RKO (cell line): ENCODE measurements at regions not wholly inside any gene's neighbourhood (a gene's known extent, or its start where the extent isn't known, plus 50 kb on each side); places are given as distances from the start of the nearest gene placed in this dataset.

Experiments
- DNase-seq: peaks from one replicate; pipeline ENCODE4 v3.0.0-alpha.2; 2016; ENCODE audit warnings: low spot score

- DNase-seq: no peak
Measured at GRCh38 chr1:223445402-223445801, 52.2 kb downstream of the CCDC185 start.

- no peak for DNase-seq
Measured at GRCh38 chr1:223453902-223454301, 60.7 kb downstream of the CCDC185 start.

- no peak for DNase-seq
Measured at GRCh38 chr1:223454959-223455358, 61.7 kb downstream of the CCDC185 start.

GRCh38 chr1:223455470-223455869 lies 62.3 kb downstream of the CCDC185 start:
- no peak for DNase-seq

- DNase-seq: peak; percentile 45
Measured at GRCh38 chr1:223456747-223457146, 63.5 kb downstream of the CCDC185 start.

GRCh38 chr1:223460566-223461189 lies 67.5 kb downstream of the CCDC185 start:
- no peak for DNase-seq

- DNase-seq: no peak
Measured at GRCh38 chr1:223462047-223462630, 68.9 kb downstream of the CCDC185 start.

GRCh38 chr1:223462866-223463404 lies 69.7 kb downstream of the CCDC185 start:
- no peak for DNase-seq

- no peak for DNase-seq
Measured at GRCh38 chr1:223466151-223466550, 72.9 kb downstream of the CCDC185 start.

GRCh38 chr1:223471566-223471965 lies 78.4 kb downstream of the CCDC185 start:
- DNase-seq: no peak

GRCh38 chr1:223472057-223472456 lies 78.8 kb downstream of the CCDC185 start:
- DNase-seq: no peak

- DNase-seq: no peak
Measured at GRCh38 chr1:223473601-223474344, 80.6 kb downstream of the CCDC185 start.

- DNase-seq: no peak
Measured at GRCh38 chr1:223474804-223475203, 81.6 kb downstream of the CCDC185 start.

GRCh38 chr1:223477456-223477855 lies 84.2 kb downstream of the CCDC185 start:
- DNase-seq: no peak

GRCh38 chr1:223478606-223479005 lies 85.4 kb downstream of the CCDC185 start:
- DNase-seq: no peak

GRCh38 chr1:223479261-223479660 lies 86.0 kb downstream of the CCDC185 start:
- DNase-seq: no peak

GRCh38 chr1:223479718-223480425 lies 86.7 kb downstream of the CCDC185 start:
- no peak for DNase-seq

- no peak for DNase-seq
Measured at GRCh38 chr1:223482132-223482531, 88.9 kb downstream of the CCDC185 start.

GRCh38 chr1:223482766-223483165 lies 89.6 kb downstream of the CCDC185 start:
- DNase-seq: no peak

GRCh38 chr1:223483511-223483910 lies 90.3 kb downstream of the CCDC185 start:
- DNase-seq: no peak

GRCh38 chr1:223486366-223486765 lies 93.2 kb downstream of the CCDC185 start:
- peak; percentile 2 for DNase-seq
